B cell (primary cell): ENCODE measurements at regions not wholly inside any gene's neighbourhood (a gene's known extent, or its start where the extent isn't known, plus 50 kb on each side); places are given as distances from the start of the nearest gene placed in this dataset.

Source experiments
- ATAC-seq: fragments of 200-7000 bp; cut with Tn5 transposase; one replicate; pipeline ENCODE4 v1.10.0; 2021; ENCODE audit warnings: low read depth, mild to moderate bottlenecking, moderate number of reproducible peaks, moderate library complexity
- CTCF ChIA-PET: fragments of 350-600 bp; sonication (Branson Sonifier 250); formaldehyde crosslinking; loops from one replicate; lab custom pipeline; 2021; ENCODE audit warnings: antibody characterized with exemption, inconsistent platforms; lab: Charles Lee
- POLR2A ChIA-PET: fragments of 350-600 bp; sonication (Branson Sonifier 250); formaldehyde crosslinking; loops from one replicate; lab custom pipeline; 2021; ENCODE audit warnings: antibody characterized with exemption; lab: Charles Lee
- DNase-seq: peaks from one replicate; pipeline ENCODE4 v3.0.0; 2013
- H2AFZ ChIP-seq: 2 replicates; pipeline ENCODE4 v1.6.1; 2012; ENCODE audit warnings: mild to moderate bottlenecking, low read depth, low read length; ENCODE audit not compliant: insufficient read depth, poor library complexity, severe bottlenecking
- H3K27ac ChIP-seq, 2 donors: 1 replicate in 1 of 2; 2 replicates in 1 of 2; pipeline ENCODE4 v1.5.1; 2012 to 2013; ENCODE audit warnings: low read length in 2 of 2, mild to moderate bottlenecking in 2 of 2, moderate library complexity in 1 of 2
- H3K27me3 ChIP-seq, 4 experiments: fragments of 200-600 bp in 1 of 4; sonication (generic) in 1 of 4; replicated peaks in 1 of 4; 1 replicate in 2 of 4; 2 replicates in 2 of 4; pipeline versions ENCODE4 v1.6.1 to v1.7.0; 2013 to 2016; ENCODE audit warnings: low read length in 3 of 4, mild to moderate bottlenecking in 2 of 4, mixed read lengths in 1 of 4, moderate library complexity in 1 of 4; ENCODE audit not compliant: insufficient read depth in 4 of 4, control insufficient read depth in 3 of 4; ENCODE audit errors: control extremely low read depth in 1 of 4
- H3K36me3 ChIP-seq, 2 experiments: replicated peaks in 1 of 2; 1 replicate in 1 of 2; 2 replicates in 1 of 2; pipeline versions ENCODE4 v1.6.1 to v1.7.1; 2013; ENCODE audit warnings: low read length in 1 of 2; ENCODE audit not compliant: insufficient read depth in 2 of 2, control insufficient read depth in 1 of 2; ENCODE audit errors: control extremely low read depth in 1 of 2, extremely low read depth in 1 of 2
- H3K4me1 ChIP-seq, 2 donors: fragments of 200-600 bp in 1 of 2; sonication (generic) in 1 of 2; 1 replicate in 1 of 2; 2 replicates in 1 of 2; pipeline versions ENCODE4 v1.5.1 to v1.6.1; 2013 to 2017; ENCODE audit warnings: low read length in 2 of 2; ENCODE audit not compliant: control insufficient read depth in 2 of 2, insufficient read depth in 2 of 2
- H3K4me2 ChIP-seq: replicated peaks from 2 replicates; pipeline ENCODE3; 2012; ENCODE audit warnings: mild to moderate bottlenecking, low read depth, low read length; ENCODE audit not compliant: poor library complexity, severe bottlenecking
- H3K4me3 ChIP-seq, 5 experiments: fragments of 200-600 bp in 1 of 5; sonication (generic) in 1 of 5; 1 replicate in 3 of 5; 2 replicates in 2 of 5; pipeline versions ENCODE4 v1.5.1 to v1.7.0; 2011 to 2016; ENCODE audit warnings: low read length in 4 of 5, mild to moderate bottlenecking in 4 of 5, low read depth in 2 of 5, control low read depth in 1 of 5, moderate library complexity in 1 of 5; ENCODE audit not compliant: insufficient read depth in 1 of 5; ENCODE audit errors: control extremely low read depth in 1 of 5, extremely low read depth in 1 of 5
- H3K79me2 ChIP-seq: fragments of 200-600 bp; sonication (generic); one replicate; pipeline ENCODE4 v1.6.0; 2016; ENCODE audit warnings: low read length; ENCODE audit not compliant: control insufficient read depth, insufficient read depth
- H3K9ac ChIP-seq: fragments of 200-600 bp; sonication (generic); 2 replicates; pipeline ENCODE4 v1.6.1; 2017; ENCODE audit warnings: mild to moderate bottlenecking, low read length, moderate library complexity
- H3K9me3 ChIP-seq, 3 donors: one replicate each; pipeline versions ENCODE4 v1.6.1 to v1.7.1; 2013; ENCODE audit warnings: low read length in 2 of 3; ENCODE audit not compliant: control insufficient read depth in 2 of 3, insufficient read depth in 1 of 3; ENCODE audit errors: control extremely low read depth in 1 of 3
- H4K20me1 ChIP-seq: 2 replicates; pipeline ENCODE4 v1.6.0; 2012; ENCODE audit warnings: mild to moderate bottlenecking, low read length; ENCODE audit not compliant: insufficient read depth, control insufficient read depth, poor library complexity, severe bottlenecking
- H3K27ac Mint-ChIP-seq: one replicate; pipeline ENCODE4 v1.8.0; 2021; ENCODE audit warnings: mixed read lengths
- H3K27me3 Mint-ChIP-seq: one replicate; pipeline ENCODE4 v1.8.0; 2021; ENCODE audit warnings: mixed read lengths
- H3K4me1 Mint-ChIP-seq: one replicate; pipeline ENCODE4 v1.8.0; 2021; ENCODE audit warnings: mixed read lengths
- H3K4me3 Mint-ChIP-seq: one replicate; pipeline ENCODE4 v1.8.0; 2021; ENCODE audit warnings: mixed read lengths
- H3K9me3 Mint-ChIP-seq: one replicate; pipeline ENCODE4 v1.8.0; 2022; ENCODE audit warnings: mixed read lengths; ENCODE audit not compliant: insufficient read depth
- CTCF ChIP-seq: fragments of 200-600 bp; IDR thresholded peaks from one replicate; pipeline ENCODE4 v1.8.0; 2022; ENCODE audit warnings: antibody characterized with exemption, mild to moderate bottlenecking
- EZH2 ChIP-seq: IDR thresholded peaks from 2 replicates; pipeline ENCODE4 v1.6.1; 2012; ENCODE audit warnings: borderline replicate concordance, low read depth, mild to moderate bottlenecking, moderate library complexity, low read length; ENCODE audit not compliant: insufficient read depth, poor library complexity, severe bottlenecking
- WGBS: methylation state at CpG from one replicate; pipeline ENCODE4 v1.1.5; 2013; ENCODE audit warnings: missing lambda C conversion rate; ENCODE audit not compliant: insufficient coverage; 5-methylcytosine and 5-hydroxymethylcytosine counted together
- intact Hi-C: fragments of 100-400 bp; cut with micrococcal nuclease; formaldehyde crosslinking; loops from one replicate; pipeline ENCODE4 v1.10.0; 2022

- H3K79me2 ChIP-seq, result no peaks in the 10 kb centered on the region
- Mint-ChIP-seq H3K4me1 (peaks cover 28% of the 10 kb centered on the region), H3K4me3 (no peak overlapping the region), H3K9me3 (no peaks in the 10 kb centered on the region), H3K27me3 (no peaks in the 10 kb centered on the region), H3K27ac (no peak overlapping the region)
- POLR2A ChIA-PET, result interaction anchor here (0.6 to 2.3 kb wide), 5 partner anchors 19 to 337 kb away, joined by 3 to 11 read pairs (median 7); partner anchors contain the start of gene RPL27
- no peaks in the 10 kb centered on the region for H3K9me3 ChIP-seq
- peaks cover 14 to 26% of the 10 kb centered on the region in 2 donors for H3K4me1 ChIP-seq
- no peaks in the 10 kb centered on the region for H4K20me1 ChIP-seq
- intact Hi-C loops, result loop anchor here (1.0 kb wide), 1 partner anchor 54 kb away; no protein-coding TSS in a partner anchor
- no peak overlapping the region for H2AFZ ChIP-seq
- no peak overlapping the region for H3K9ac ChIP-seq
- 100% methylated on average over 2 of the region's 7 CpGs for WGBS
- no peak overlapping the region for H3K4me2 ChIP-seq
- H3K4me3 ChIP-seq, result no peak overlapping the region
- no peaks in the 10 kb centered on the region for H3K27me3 ChIP-seq
- TF ChIP-seq EZH2, result no peak
- TF ChIP-seq CTCF, result no peak
- CTCF ChIA-PET, result interaction anchor here (0.7 to 3.0 kb wide), 19 partner anchors 9 to 354 kb away, joined by 3 to 28 read pairs (median 4); partner anchors contain the start of genes DHX8, IFI35, NBR1 and PTGES3L
- H3K36me3 ChIP-seq, result no peaks in the 10 kb centered on the region
- no peak for ATAC-seq
- peak; percentile 25 for DNase-seq
- H3K27ac ChIP-seq, result no peak overlapping the region
Measured at GRCh38 chr17:43334738-43335402, 63.9 kb upstream of the ARL4D start.

DNA sequence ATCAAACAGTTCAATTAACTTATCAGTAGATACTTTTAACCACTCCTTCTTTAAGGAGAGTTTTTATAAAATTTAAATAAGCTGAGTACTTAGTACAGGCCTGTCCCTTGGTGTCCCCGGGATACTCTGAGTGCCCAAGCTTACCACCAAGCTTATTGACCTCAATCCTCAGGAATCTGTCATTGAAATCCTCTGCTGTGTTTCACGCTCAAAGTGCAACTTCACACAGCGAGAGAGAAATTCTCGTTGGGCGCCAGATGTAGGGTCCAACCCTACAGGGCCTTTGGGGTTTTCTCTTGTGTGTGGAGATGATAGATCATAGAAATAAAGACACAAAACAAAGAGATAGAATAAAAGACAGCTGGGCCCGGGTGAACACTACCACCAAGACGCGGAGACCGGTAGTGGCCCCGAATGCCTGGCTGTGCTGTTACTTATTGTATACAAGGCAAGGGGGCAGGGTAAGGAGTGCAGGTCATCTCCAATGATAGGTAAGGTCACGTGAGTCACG lies 65.3 kb upstream of the ARL4D start:
- Histone ChIP-seq H3K9ac (peak overlapping the region; percentile 56), H4K20me1 (no peaks in the 10 kb centered on the region), H3K36me3 (no peaks in the 10 kb centered on the region), H3K27ac (no peak overlapping the region), H3K4me2 (peak overlapping the region; percentile 67), H3K79me2 (no peaks in the 10 kb centered on the region), H3K27me3 (no peaks in the 10 kb centered on the region), H3K4me3 (peak overlapping the region in 1 of 5 experiments; percentile 46), H3K9me3 (no peaks in the 10 kb centered on the region), H3K4me1 (peaks cover 14 to 20% of the 10 kb centered on the region in 2 donors), H2AFZ (peak overlapping the region; percentile 64)
- DNase-seq, result no peak
- POLR2A ChIA-PET, result interaction anchor here (1.8 to 2.3 kb wide), 2 partner anchors 18 to 35 kb away, joined by 7 to 11 read pairs; no protein-coding TSS in a partner anchor
- Mint-ChIP-seq H3K4me3 (peak overlapping the region; percentile 78), H3K27ac (no peak overlapping the region), H3K9me3 (no peaks in the 10 kb centered on the region), H3K27me3 (no peaks in the 10 kb centered on the region), H3K4me1 (peaks cover 24% of the 10 kb centered on the region)
- TF ChIP-seq CTCF (no peak), EZH2 (no peak)
- intact Hi-C loops, result no loop called here
- CTCF ChIA-PET, result interaction anchor here (0.6 to 3.0 kb wide), 15 partner anchors 10 to 336 kb away, joined by 3 to 28 read pairs (median 4); partner anchors contain the start of genes DHX8, IFI35, NBR1 and RPL27
- WGBS, result 95% methylated on average over 7 of the region's 12 CpGs
- ATAC-seq, result no peak
